GM19463 (cell line): ENCODE measurements at regions not wholly inside any gene's neighbourhood (a gene's known extent, or its start where the extent isn't known, plus 50 kb on each side); places are given as distances from the start of the nearest gene placed in this dataset.

Experiments used
- ATAC-seq: cut with Tn5 transposase; IDR thresholded peaks from one replicate; pipeline ENCODE4 v1.9.1; 2021; ENCODE audit warnings: mild to moderate bottlenecking, moderate library complexity; ENCODE audit not compliant: unreplicated experiment

DNA sequence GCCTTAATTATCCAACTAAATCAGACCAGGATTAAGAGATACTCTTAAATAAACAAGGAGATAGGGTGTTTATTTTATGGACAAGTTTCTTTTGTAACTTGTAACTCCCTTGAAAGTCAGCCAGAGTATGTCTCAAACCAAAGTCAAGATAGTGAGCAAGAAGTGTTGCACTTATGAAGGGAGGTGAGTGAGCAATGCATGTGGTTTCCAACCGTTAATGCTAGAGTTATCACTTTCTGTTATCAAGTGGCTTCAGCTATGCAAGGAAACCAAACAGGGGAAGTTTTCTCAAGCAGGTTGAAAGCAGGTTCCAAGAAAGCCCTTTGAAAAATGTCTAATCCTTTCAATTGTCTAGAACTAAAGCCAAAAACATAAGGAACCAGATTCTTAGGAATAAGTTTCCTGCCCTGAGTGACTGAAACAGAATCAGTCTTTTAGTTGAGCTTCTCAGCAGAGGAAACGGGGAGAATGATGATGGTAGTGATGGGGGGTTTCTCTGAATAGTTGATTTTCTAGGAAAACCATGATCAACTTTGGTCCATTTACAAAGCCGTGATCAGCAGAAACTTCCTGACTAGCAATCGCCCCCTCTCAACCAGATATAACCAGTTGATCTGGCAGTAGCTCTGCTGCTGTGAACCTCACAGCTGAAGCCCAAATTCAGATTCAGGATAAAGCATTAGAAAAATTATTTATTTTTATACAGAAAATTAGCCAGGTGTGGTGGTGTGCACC is 128.4 kb downstream of the DAD1 start:
- no peak for ATAC-seq

- ATAC-seq, result no peak
Measured at GRCh38 chr14:22458737-22459136, 130.3 kb downstream of the DAD1 start.

DNA sequence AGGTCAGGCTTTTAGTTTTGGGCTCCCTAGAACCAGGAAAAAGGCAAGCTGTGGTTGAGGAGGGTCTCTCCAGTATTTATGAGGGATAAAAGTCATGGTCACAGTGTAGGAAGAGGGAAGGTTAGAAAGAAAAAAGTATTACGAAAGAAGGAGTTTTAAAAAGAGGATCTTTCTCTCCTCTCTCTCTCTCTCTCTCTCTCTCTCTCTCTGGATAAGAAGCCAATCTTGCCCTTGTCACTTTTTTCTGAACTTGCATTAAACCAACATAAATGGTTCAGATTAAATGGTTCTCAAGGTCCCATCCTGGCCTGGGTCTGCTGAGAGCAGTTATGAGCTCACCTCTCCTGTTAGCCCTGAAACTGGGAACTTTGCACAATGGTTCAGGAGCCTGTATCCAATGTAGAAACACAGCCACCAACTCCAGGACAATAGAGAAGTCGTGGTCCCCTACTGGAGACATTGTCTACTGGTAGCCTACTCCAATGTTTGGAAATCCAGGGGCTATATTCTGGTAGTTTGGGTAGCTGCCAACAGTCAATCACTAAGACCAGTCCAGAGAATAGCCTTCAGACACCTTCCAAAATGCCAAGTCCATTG is 131.9 kb downstream of the DAD1 start:
- no peak for ATAC-seq

DNA sequence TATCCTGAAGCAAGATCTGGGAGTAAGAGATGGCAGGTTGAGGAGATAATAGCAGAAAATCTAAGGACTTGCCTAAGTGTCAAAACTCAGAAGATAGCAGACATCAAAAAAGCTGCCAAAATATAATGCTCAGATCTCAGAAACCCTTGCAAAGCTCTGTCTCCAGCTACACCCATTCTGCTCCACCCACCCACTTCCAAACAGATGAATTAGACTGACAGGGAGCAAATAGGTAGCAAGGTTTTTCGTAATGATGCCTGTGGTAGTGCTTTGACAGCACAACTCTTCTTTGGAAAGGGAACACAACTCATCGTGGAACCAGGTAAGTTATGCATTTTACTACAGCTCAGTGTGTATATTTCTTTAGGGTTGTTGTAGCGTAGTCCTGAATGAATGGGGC is 132.6 kb downstream of the DAD1 start:
- no peak for ATAC-seq

- ATAC-seq, result no peak
Measured at GRCh38 chr14:22452330-22452729, 136.7 kb downstream of the DAD1 start.

GRCh38 chr14:22450266-22450665 is 138.8 kb downstream of the DAD1 start:
- no peak for ATAC-seq

GRCh38 chr14:22449600-22449905 is 139.5 kb downstream of the DAD1 start:
- no peak for ATAC-seq

GRCh38 chr14:22448905-22449599 is 140.0 kb downstream of the DAD1 start:
- ATAC-seq, result peak; percentile 54

GRCh38 chr14:22448035-22448904 is 140.8 kb downstream of the DAD1 start:
- ATAC-seq, result peak; percentile 70

GRCh38 chr14:22438742-22439141 is 150.3 kb downstream of the DAD1 start:
- ATAC-seq, result no peak

DNA sequence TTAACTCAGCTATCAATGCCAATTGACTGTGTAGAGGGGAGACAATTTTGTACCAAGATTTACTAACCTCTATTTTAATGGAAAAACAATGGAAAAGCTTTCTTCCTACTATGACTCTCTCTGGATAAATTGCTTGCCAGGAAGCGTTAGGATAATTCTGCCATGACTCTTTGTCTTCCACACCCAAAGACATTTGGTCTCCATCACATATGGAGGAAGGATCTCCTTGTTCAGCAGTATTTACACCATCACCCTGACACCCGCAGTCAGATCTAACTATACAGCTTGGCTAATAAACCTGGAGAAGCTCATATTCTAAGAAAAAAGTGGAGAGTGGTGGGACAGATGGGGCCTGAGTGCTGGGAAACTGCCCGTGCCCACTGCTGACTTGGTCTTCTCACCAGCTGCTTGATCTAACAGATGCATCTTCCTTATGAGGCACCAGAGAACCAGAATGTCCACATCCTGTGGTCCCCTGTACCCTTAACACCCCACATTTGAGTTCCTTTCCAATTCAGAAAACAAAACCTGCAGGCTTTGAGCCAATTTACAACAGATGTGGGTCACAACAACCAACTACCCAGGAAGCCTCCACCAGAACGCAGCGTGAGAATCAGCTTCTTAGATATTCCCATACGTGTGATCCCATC is 154.0 kb downstream of the DAD1 start:
- ATAC-seq, result no peak

DNA sequence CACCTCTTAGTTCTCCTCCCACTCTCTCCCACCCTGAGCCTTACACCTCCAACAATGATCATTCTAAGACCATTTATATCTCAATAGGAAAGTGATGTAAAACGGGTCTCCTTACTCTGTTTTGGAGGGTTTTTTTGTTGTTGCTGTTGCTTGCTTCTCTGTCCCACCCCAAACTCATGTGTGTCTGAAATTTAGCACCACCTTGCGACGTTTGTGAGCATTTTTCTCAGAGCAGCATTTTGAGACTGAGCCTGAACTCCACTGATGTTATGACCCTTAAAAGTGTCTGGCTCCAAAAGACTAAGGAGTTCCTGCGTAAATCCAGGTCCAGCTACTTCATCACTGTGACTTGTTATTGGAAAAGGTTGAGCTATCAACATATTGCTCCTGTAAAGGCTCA is 155.0 kb downstream of the DAD1 start:
- no peak for ATAC-seq

DNA sequence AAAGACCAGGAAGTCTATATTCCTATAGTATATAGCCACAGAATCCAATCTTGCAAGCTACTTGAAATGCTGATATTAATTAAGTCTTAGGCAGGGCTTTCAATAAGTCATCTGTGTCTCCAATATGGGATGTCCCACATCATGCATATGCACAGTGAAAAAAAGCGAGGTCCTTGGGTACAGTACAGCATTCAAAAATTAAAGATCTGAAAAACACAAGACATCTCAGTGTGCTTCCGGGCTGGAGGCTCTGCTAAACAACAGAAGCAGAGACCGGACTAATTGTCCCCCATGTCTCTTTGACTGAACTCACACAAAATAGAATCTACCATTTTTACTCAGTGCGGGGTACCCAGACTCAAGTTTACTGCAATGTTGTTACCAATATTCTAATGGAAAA is 156.0 kb downstream of the DAD1 start:
- no peak for ATAC-seq

DNA sequence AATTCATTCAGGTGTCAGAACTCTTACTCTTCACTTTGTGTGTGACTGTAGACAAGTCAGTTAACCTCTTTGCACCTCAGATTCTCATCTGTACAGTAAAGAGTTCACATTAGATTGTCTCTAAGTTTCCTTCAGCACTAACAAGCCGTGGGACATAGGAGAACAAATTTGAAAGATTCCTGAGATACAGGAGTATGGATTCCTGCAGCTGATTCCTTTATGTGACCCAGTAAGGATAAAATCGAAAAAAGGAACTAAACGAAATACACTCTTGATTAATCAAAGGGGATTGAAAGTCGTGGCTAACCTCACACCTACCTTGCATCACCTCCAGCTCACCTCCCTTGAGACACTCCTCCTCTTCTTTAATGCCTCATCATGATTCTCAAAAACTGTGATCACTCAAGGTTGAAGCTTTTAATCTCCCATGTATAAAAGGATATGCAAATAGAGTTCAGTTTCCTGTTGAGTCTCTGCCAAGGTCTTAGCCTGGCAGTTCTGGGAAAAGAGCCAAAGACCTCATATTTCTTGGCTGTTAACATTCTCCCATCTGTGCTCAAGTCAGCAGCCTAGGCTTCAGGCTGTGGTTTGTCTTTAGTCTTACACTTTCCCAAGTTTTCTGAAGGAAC is 156.6 kb downstream of the DAD1 start:
- no peak for ATAC-seq

DNA sequence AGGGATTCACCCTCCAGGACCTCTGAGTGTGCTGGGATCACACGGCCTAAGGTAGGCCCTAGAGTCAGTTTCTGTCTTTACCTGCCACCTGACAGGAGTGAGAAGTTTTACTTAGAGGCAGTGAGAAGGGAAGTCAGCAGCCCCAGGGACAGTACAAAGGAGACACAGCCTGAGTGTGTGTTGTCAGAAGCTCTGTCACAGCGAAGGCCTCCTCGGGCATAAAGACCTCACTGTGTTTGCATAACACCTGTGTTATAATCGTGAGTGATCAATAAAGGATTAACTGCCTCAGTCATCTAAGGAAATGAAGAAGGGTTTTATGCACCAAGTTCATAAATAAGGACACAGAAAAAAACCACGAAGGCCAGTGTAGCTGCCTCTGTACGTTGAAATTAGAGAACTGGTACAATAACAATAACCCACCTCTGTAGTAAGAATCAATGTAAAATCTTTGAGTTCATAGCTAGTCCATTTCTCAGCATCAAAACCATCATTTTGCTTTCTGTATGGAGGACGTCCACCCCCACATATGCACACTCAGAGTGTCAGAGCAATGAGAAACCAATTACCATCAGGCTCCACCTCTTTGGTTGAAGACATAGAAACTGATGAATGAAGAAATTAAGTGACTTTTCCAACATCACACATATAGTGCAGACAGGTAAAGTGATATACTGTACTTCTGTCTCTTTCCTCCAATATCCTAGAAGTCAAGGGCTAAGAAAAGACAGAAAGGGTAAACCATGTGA is 159.3 kb downstream of the DAD1 start:
- ATAC-seq, result no peak

DNA sequence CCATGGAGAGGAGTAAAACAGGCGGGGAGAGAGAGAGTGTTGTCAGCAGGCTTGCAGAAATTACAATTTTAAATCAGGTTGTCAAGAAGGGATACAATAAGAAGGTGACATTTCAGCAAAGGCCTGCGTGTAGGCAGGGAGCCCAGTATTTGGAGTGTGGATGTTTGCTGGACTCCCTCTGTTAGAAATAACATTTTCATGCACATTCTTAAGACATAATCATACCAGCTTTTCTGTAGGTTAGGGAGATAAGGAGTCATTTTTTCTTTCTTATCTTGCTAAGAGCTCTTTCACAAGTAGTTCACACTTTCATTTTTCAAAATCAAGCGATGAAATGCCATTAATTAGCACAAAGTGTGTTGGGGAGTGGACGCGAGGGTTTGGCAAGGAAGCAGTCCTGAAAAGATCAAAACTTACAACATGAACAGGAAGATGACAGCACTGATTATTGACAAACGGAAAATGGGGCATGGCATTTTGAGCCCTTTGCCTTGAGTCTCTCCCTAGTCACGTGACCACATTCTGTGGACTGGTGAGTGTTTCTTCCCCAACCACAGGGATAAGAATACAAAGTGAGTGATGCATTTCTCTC is 160.2 kb downstream of the DAD1 start:
- no peak for ATAC-seq

DNA sequence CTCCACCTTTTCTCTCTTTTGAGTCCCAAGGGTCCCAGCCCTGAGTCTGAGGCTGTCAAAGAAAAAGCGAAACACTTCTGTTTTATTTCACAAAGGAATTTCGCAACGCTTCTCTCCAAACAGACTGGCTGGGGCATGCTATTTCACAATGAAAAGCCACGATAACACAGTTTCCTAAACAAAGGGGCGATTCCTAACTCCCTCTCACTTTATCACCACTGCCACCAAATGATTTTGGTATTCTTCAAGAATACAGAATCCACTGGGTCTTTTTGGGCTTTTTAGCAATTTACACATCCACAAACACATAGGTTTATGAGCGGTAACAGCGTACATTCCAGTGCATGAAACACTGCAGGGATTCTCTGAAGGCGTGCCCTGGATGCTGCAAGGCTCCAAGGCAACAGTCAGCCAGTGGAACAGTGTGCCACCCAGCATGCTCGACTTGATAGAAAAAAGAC is 161.2 kb downstream of the DAD1 start:
- ATAC-seq, result no peak

GRCh38 chr14:22426711-22427110 is 162.3 kb downstream of the DAD1 start:
- no peak for ATAC-seq

GRCh38 chr14:22423958-22424357 is 165.1 kb downstream of the DAD1 start:
- no peak for ATAC-seq
